ENCODE measurements at regions not wholly inside any gene's neighbourhood (a gene's known extent, or its start where the extent isn't known, plus 50 kb on each side); places are given as distances from the start of the nearest gene placed in this dataset.

- ATAC-seq: no peak
- Histone ChIP-seq H3K4me3 (no peak overlapping the region), H3K79me2 (ENCODE audit: control insufficient read depth, insufficient read depth, low read length) (no peaks in the 10 kb centered on the region), H4K20me1 (ENCODE audit: control insufficient read depth, insufficient read depth) (no peaks in the 10 kb centered on the region), H3K9me3 (replicated peaks; ENCODE audit: control insufficient read depth, insufficient read depth, low read length) (no peaks in the 10 kb centered on the region), H3K27me3 (replicated peaks in 1 of 2; ENCODE audit: control insufficient read depth in 2 of 2, insufficient read depth in 2 of 2, low read length in 1 of 2) (no peaks in the 10 kb centered on the region), H3K36me3 (ENCODE audit: control insufficient read depth in 2 of 2, insufficient read depth in 2 of 2, low read length in 1 of 2) (no peaks in the 10 kb centered on the region), H3K4me2 (ENCODE audit: control insufficient read depth, insufficient read depth) (no peak overlapping the region), H3K9ac (ENCODE audit: control insufficient read depth, insufficient read depth, low read length) (no peak overlapping the region), H3K4me1 (ENCODE audit: control insufficient read depth, insufficient read depth, low read length) (no peaks in the 10 kb centered on the region), H3K27ac (ENCODE audit: control insufficient read depth, insufficient read depth) (no peak overlapping the region), H2AFZ (ENCODE audit: control insufficient read depth, low read depth, low read length) (no peak overlapping the region)
- BruUV-seq (replicated peaks): no TSS peak
- FAIRE-seq: no peak
- ChIA-PET CTCF (interaction anchor here (0.6 kb wide), 1 partner anchor 29 kb away, joined by 4 read pairs; no protein-coding TSS in a partner anchor), SMC1A (ENCODE audit: uncharacterized antibody, unreplicated experiment) (interaction anchor here (1.6 kb wide), 1 partner anchor 20 kb away, joined by 3 read pairs; no protein-coding TSS in a partner anchor), POLR2A (no interaction called here), RAD21 (ENCODE audit: unreplicated experiment) (interaction anchor here (0.9 to 1.4 kb wide), 2 partner anchors 11 to 355 kb away, joined by 3 read pairs; no protein-coding TSS in a partner anchor)
- intact Hi-C loops (cut with micrococcal nuclease; ENCODE audit: unreplicated experiment) (no loop called here), in situ Hi-C loops (cut with MboI) (no loop called here)
- WGBS (ENCODE audit: insufficient coverage, insufficient replicate concordance, low lambda C conversion rate, missing lambda C conversion rate): 31% methylated on average over 1 of the region's 1 CpG
- no peak for DNase-seq (ENCODE audit: low read depth, low spot score)
- no peak for TF ChIP-seq POLR2AphosphoS5 (IDR thresholded peaks at IDR 0.05; ENCODE audit: low read length)
- TF ChIP-seq MTA2 (IDR thresholded peaks at IDR 0.05; ENCODE audit: low read depth): no peak
- no peak for TF ChIP-seq PAX5 (IDR thresholded peaks at IDR 0.05; ENCODE audit: borderline replicate concordance, low read depth, low read length)
- no peak for TF ChIP-seq GATAD2B (conservative IDR thresholded peaks at IDR 0.05; ENCODE audit: low read depth)
- TF ChIP-seq ELK1 (IDR thresholded peaks at IDR 0.05; ENCODE audit: low read depth, low read length): no peak
- no peak for TF ChIP-seq RUNX3 (IDR thresholded peaks at IDR 0.05; ENCODE audit: low read length)
- TF ChIP-seq HDAC6 (IDR thresholded peaks at IDR 0.05; ENCODE audit: unreplicated experiment): no peak
- no peak for TF ChIP-seq WRNIP1 (IDR thresholded peaks at IDR 0.05; ENCODE audit: borderline replicate concordance, low read depth, low read length)
- no peak for TF ChIP-seq TARDBP (IDR thresholded peaks at IDR 0.05; ENCODE audit: borderline replicate concordance)
- no peak for TF ChIP-seq IRF3 (IDR thresholded peaks at IDR 0.05)
- no peak for TF ChIP-seq NKRF (conservative IDR thresholded peaks at IDR 0.05)
- TF ChIP-seq ZBED1 (IDR thresholded peaks at IDR 0.05; ENCODE audit: borderline replicate concordance): no peak
- no peak for TF ChIP-seq ATF2 (IDR thresholded peaks at IDR 0.05; ENCODE audit: low read length)
- no peak for TF ChIP-seq MYC (IDR thresholded peaks at IDR 0.05; ENCODE audit: insufficient read depth, insufficient read length, insufficient replicate concordance, low read length, severe bottlenecking)
- TF ChIP-seq RELA (IDR thresholded peaks at IDR 0.05; ENCODE audit: borderline replicate concordance, partially characterized antibody): no peak
- no peak for TF ChIP-seq SMAD5 (IDR thresholded peaks at IDR 0.05; ENCODE audit: low read depth)
- no peak for TF ChIP-seq USF2 (IDR thresholded peaks at IDR 0.05; ENCODE audit: borderline replicate concordance, low read depth, low read length)
Observed at GRCh38 chr5:167785901-167786300, 505.5 kb upstream of the WWC1 start.

Measured in GM12878 (cell line).